Skeletal muscle cell (primary cell): ENCODE measurements at regions not wholly inside any gene's neighbourhood (a gene's known extent, or its start where the extent isn't known, plus 50 kb on each side); places are given as distances from the start of the nearest gene placed in this dataset.

Experiments
- DNase-seq: peaks from one replicate; pipeline ENCODE4 v3.0.0-alpha.2; 2010; ENCODE audit warnings: low read depth
- H3K4me3 ChIP-seq: 2 replicates; pipeline ENCODE4 v1.5.1; 2011; ENCODE audit warnings: low read depth, mild to moderate bottlenecking, control low read depth, low read length, moderate library complexity

- DNase-seq = no peak
- no peak overlapping the region for H3K4me3 ChIP-seq
Observed at GRCh38 chr13:73590795-73591194, 532.0 kb downstream of the KLF5 start.

- no peak for DNase-seq
Observed at GRCh38 chr13:73585236-73585635, 526.4 kb downstream of the KLF5 start.

GRCh38 chr13:73583331-73583730 is 524.5 kb downstream of the KLF5 start:
- no peak overlapping the region for H3K4me3 ChIP-seq
- no peak for DNase-seq

More at GRCh38 chr13:73585236-73585635, 526.4 kb downstream of the KLF5 start:
- H3K4me3 ChIP-seq = no peak overlapping the region

GRCh38 chr13:73580513-73581267 is 521.9 kb downstream of the KLF5 start:
- no peak for DNase-seq
- H3K4me3 ChIP-seq = no peak overlapping the region

GRCh38 chr13:73579574-73580274 is 520.9 kb downstream of the KLF5 start:
- no peak for DNase-seq
- no peak overlapping the region for H3K4me3 ChIP-seq

- DNase-seq = no peak
- H3K4me3 ChIP-seq = no peak overlapping the region
Observed at GRCh38 chr13:73578251-73578875, 519.6 kb downstream of the KLF5 start.

- DNase-seq = no peak
- H3K4me3 ChIP-seq = no peak overlapping the region
Observed at GRCh38 chr13:73576291-73576690, 517.5 kb downstream of the KLF5 start.

GRCh38 chr13:73572824-73573223 is 514.0 kb downstream of the KLF5 start:
- no peak overlapping the region for H3K4me3 ChIP-seq
- DNase-seq = no peak

GRCh38 chr13:73571376-73571775 is 512.6 kb downstream of the KLF5 start:
- H3K4me3 ChIP-seq = no peak overlapping the region
- no peak for DNase-seq

- DNase-seq = peak; percentile 2
Observed at GRCh38 chr13:73556902-73557301, 498.1 kb downstream of the KLF5 start.

GRCh38 chr13:73556128-73556527 is 497.3 kb downstream of the KLF5 start:
- H3K4me3 ChIP-seq = no peak overlapping the region
- DNase-seq = peak; percentile 4

More at GRCh38 chr13:73556902-73557301, 498.1 kb downstream of the KLF5 start:
- no peak overlapping the region for H3K4me3 ChIP-seq

GRCh38 chr13:73551736-73552135 is 492.9 kb downstream of the KLF5 start:
- no peak for DNase-seq
- H3K4me3 ChIP-seq = no peak overlapping the region

- no peak for DNase-seq
Observed at GRCh38 chr13:73549717-73550116, 490.9 kb downstream of the KLF5 start.

GRCh38 chr13:73548449-73548848 is 489.6 kb downstream of the KLF5 start:
- DNase-seq = no peak
- no peak overlapping the region for H3K4me3 ChIP-seq

More at GRCh38 chr13:73549717-73550116, 490.9 kb downstream of the KLF5 start:
- no peak overlapping the region for H3K4me3 ChIP-seq

- DNase-seq = no peak
- no peak overlapping the region for H3K4me3 ChIP-seq
Observed at GRCh38 chr13:73547239-73547638, 488.4 kb downstream of the KLF5 start.

- DNase-seq = no peak
- no peak overlapping the region for H3K4me3 ChIP-seq
Observed at GRCh38 chr13:73544175-73544574, 485.4 kb downstream of the KLF5 start.

- no peak for DNase-seq
Observed at GRCh38 chr13:73542446-73542845, 483.6 kb downstream of the KLF5 start.

GRCh38 chr13:73536865-73537264 is 478.1 kb downstream of the KLF5 start:
- no peak for DNase-seq
- no peak overlapping the region for H3K4me3 ChIP-seq

More at GRCh38 chr13:73542446-73542845, 483.6 kb downstream of the KLF5 start:
- no peak overlapping the region for H3K4me3 ChIP-seq

- no peak overlapping the region for H3K4me3 ChIP-seq
- no peak for DNase-seq
Observed at GRCh38 chr13:73535341-73535740, 476.5 kb downstream of the KLF5 start.

GRCh38 chr13:73532987-73533510 is 474.2 kb downstream of the KLF5 start:
- DNase-seq = no peak
- no peak overlapping the region for H3K4me3 ChIP-seq
